ENCODE measurements at regions not wholly inside any gene's neighbourhood (a gene's known extent, or its start where the extent isn't known, plus 50 kb on each side); places are given as distances from the start of the nearest gene placed in this dataset.

DNA sequence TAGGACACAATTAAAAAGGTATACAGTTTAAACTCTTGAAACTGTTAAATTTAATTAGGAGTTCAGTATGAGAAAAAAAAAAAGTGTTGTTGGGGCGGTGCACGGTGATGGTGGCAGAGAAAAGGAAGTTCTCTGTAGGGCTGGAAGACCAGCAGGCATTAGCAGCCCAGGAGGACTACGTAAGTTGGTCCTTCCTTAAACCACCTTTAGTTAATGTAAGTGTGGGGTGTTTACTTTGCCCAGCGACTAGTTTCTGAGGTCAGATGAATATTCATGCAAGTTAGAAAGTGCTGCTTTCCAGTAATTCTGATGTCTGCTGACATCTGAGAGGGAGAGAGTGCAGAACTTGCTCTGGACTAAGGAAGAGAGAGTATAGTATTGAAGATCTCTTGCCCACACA, 54.9 kb downstream of the NKX2-1 start:
- no peak for DNase-seq (ENCODE audit: low spot score)

DNA sequence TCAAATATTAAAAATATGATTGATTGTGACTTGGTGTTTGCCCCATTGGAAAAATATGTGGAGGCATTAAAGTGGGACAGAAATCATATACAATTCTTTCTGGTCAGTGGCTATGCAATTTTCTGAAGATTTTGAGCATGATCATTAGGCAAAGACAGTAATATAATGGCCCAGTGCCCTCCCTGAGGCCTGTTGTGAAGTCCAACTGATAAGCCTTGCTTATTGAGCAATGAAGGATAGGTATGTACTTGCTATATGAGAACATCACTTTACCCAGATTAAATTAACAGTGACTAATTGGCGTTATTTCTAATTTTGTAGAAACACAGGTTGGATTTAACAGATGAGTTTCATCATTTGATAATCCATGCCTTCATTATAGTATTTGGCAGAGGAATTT, 57.1 kb downstream of the NKX2-1 start:
- no peak for DNase-seq (ENCODE audit: low spot score)

- no peak for DNase-seq (ENCODE audit: low spot score)
These were observed 64.8 kb downstream of the NKX2-1 start for GRCh38 chr14:36455241-36455627.

GRCh38 chr14:36454599-36455240, 65.3 kb downstream of the NKX2-1 start:
- no peak for DNase-seq (ENCODE audit: low spot score)

DNA sequence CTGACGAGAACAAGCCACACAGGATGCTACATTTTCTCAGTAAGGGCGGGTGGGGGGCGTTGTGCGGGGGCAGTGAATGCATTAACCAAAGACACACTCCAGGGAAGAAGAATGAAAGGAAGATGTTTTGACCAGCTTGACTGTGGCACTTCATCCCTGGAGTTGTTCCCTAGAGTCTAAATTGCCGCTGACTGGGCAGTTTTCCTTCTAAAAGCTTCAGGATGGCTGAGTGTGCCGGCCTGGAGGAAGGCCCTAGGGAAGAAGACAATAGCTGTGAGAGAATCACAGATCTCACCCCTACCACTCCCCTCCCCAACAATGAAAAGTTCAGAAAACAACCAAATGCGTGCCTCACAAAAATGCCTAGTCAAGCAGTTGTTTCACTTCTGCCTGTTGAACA, 67.2 kb downstream of the NKX2-1 start:
- no peak for DNase-seq (ENCODE audit: low spot score)

DNA sequence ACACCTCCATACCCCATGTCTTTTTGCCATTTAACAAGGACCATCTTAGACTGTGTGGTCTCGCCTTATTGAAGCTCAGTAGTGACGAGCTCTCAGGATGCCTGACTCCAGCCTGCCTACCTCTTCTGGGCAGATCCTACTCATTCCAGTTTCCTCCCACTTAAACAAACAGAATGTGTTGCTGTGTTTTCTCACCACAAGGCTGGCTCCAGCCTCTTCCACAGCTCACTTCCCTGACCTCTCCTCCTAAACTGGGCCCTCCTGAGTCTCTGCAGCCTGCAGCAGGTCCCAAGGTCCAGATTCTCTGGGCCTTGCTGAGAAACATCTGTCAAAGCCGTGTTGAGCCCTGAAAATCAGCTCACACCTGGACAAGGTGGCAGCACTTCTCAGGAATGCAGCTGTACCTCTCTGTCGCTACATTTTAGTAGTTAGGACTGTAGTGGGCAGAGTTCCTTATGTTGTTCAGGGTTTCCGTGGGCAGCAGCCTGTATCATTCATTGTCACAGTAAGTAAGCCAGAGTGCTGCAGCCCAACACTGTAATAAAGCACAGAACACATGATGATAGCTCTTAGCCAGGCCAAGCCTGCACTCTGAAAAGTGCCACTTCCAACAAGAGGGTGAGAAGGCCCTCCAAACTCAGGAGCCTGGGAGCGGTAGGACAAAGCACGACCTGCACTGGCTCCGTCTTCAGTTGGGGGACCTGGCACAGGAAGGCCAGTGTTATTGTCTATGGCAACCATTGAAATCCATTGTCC, 68.5 kb downstream of the NKX2-1 start:
- no peak for DNase-seq (ENCODE audit: low spot score)

DNA sequence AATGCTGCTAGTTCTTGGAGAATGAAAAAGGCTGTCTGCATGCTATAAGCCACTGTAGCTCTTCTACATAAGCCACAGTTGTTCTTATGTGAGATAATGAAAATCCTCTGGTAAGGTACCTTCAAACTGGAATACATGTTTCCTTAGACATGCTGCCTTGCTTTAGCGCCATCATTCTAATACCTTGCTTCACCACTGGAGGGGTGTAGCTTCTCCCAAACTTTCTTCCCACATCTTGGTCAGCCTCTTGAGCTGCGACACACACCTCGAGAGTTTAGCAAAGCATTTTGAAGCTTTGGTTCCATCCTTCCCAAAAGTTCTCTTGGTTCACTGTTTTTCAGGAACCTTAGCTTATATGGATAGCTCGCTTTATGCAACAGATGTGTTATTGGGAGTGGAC, 69.5 kb downstream of the NKX2-1 start:
- no peak for DNase-seq (ENCODE audit: low spot score)

DNA sequence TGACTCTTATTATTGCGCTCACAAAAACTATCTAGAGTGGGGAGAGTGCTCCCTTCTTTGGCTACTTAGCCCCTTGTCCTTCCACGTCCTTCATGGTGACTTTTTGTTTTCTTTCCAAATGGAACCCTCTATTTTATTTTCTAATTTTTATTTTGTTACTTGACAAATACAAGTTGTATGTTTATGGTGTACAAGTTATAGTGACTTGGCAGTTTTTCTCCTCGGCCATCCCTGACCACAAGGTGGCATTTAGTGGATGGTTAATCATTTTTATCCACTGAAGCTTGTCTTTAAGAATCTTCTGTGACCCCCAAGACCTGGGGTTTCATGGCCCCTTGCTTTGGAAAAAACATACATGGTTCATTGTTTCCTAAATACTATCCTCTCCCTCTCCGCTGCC, 70.1 kb downstream of the NKX2-1 start:
- no peak for DNase-seq (ENCODE audit: low spot score)

DNA sequence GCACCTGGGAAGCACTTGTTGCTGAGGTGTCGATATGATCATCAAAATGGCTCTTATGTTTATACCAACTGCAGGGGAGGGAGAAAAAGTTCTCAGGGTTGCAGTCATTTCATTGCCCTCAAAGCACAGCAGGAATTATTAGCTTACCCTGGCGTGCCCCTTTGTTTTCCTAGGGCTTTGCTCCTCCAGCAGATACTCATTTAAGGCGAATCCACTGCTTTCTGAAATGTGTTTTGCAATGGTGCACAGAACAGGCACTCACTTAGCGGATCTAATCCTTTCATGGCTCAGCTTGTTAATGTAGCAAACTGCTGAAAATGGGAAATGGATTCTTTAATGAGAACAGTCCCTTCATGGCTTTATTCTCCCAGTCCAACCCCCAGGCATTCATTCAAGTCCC, 76.7 kb downstream of the NKX2-1 start:
- DNase-seq (ENCODE audit: low spot score): no peak

- no peak for DNase-seq (ENCODE audit: low spot score)
These were observed 77.2 kb downstream of the NKX2-1 start for GRCh38 chr14:36442824-36443241.

DNA sequence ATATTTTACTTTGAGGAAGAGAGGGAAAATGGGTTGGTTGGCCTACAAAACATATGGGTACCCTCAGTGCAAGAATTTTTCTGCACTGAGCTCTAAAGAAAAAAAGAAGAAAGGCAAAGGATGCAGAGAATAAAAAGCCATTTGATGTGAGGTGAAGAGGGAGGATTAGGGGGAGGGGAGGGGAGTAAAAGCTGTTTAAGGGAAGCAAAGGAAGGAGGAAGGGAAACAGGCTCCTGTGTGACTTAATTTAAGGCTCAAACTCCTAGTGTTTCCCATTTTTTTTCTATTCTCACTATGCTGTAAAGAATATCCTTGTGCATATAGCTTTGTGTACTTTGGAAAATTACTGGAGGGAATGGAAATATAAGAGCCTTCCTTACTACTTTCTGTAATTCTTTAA, 78.7 kb downstream of the NKX2-1 start:
- DNase-seq (ENCODE audit: low spot score): no peak

GRCh38 chr14:36439766-36440165, 80.3 kb downstream of the NKX2-1 start:
- DNase-seq (ENCODE audit: low spot score): no peak

GRCh38 chr14:36438883-36439282, 81.1 kb downstream of the NKX2-1 start:
- DNase-seq (ENCODE audit: low spot score): no peak

DNA sequence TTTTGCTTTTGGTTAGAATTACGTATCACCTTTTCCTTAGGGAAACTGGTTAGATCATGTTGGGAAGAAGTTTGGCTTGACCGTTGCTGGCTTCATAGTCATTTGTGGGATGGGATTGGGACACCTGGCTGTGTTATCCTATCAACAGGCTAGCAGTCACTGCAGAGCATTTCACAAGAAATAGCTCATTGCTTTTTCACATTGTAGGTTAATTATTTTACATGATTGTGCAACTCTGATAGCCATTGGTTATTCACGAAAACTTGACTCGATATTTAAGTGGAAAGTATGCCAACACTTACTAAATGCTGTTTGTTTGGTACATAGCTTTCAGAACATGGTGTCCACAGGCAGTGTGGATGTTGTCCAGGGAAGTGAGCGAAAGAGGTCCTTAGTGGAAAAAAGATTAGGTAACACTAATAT, 89.4 kb downstream of the NKX2-1 start:
- DNase-seq (ENCODE audit: low spot score): no peak

DNA sequence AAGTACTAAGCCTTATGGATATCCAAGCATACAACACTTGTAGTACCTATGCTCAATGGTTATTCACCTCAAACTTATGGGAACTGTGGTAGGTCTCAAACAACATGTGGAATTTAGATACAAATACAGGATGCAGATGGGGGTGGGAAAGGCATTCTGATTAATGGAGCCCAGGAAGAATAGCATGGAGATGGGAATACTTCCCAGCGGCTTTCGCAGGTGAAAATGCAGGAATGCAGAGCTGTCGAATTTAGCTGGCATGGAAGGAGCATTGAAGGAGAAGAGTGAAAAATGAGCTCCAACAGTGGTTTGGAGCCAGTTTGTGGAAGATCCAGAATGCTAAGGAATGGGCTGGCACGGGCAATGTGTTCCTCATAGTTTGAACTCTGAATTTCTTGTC, 89.9 kb downstream of the NKX2-1 start:
- no peak for DNase-seq (ENCODE audit: low spot score)

DNA sequence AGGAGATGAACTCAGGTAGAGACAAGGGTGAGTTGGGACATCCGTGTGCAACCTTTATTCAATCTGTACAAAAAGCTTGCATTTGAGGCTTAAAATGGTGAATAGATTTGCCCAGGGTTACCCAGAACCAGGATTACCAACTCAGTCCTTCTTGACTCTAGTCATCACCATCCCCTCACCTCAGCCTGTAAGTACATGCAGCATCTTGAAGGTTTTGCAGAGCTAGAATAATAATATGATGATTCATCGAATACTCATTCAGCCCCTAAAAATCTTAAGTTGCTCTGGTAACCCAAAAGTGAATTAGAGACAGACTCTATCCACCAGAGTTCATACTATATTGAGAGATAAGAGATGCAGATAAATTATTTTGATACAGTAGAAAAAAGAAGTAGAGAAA, 90.3 kb downstream of the NKX2-1 start:
- DNase-seq (ENCODE audit: low spot score): no peak

DNA sequence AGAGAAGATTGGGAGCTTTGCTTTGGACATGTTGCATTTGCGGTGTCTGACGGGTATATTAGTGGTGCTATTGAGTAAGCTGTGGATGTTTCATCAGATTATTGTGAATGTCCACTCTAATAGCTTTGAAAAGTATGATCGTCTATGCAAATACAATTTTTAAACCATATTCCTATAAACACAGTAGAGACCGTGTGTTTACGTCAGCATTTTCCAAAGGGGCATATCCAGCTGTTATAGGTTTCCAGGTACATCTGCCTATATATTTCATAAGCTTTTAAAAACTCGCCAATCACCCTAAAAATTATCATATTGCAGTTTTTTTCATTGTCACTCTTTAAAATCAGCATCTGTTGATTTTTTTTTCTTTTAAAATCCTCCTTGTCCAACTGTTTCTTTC, 91.7 kb downstream of the NKX2-1 start:
- no peak for DNase-seq (ENCODE audit: low spot score)

DNA sequence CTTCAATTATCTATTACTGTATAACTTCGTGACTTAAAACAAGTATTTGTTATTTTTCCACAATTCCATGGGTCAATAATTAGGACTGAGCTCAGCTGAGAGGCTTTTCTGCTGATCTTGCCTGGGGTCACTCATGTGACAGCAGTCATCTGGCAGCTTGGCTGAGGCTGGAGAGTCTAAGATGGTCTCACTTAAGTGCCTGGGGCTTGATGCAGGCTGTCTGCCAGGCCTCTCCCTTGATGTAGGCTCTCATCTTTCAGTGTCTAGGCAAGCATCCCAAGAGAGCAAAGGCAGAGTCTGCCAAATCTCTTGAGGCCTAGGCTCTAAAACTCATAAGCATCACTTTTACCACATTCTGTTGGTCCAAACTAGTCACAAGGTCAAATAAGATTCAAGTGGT, 93.2 kb downstream of the NKX2-1 start:
- no peak for DNase-seq (ENCODE audit: low spot score)

- no peak for DNase-seq (ENCODE audit: low spot score)
These were observed 93.9 kb downstream of the NKX2-1 start for GRCh38 chr14:36426113-36426512.

DNA sequence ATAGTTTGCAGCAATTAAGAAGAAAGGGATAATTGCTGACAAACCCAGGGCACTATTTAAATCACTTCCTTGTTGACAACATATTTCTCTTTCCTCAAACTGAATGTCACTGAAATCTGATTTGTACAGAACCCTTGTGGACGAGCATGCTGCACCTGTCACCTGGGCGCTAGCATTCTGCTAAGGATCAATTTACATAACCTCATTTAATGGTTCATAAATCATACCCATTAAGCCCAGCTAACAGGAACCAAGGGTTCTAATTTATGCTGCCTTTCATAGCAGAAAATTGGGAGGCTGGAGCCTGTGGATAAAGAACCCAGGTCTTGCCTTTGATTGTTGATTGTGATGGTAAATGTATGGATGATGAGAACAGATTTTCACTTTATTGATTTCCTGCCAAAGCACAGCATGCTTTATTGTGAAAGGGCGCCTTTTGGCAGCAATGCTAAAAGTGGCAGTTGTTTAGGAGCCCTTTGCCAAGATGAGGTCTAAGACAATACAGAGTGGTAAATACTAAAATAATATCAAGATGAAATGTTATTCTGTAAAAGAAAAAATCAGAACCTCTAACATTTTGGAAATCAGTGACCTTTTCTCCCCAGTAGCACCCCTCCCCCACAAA, 95.4 kb downstream of the NKX2-1 start:
- DNase-seq (ENCODE audit: low spot score): no peak

GRCh38 chr14:36423430-36423829, 96.6 kb downstream of the NKX2-1 start:
- no peak for DNase-seq (ENCODE audit: low spot score)

DNA sequence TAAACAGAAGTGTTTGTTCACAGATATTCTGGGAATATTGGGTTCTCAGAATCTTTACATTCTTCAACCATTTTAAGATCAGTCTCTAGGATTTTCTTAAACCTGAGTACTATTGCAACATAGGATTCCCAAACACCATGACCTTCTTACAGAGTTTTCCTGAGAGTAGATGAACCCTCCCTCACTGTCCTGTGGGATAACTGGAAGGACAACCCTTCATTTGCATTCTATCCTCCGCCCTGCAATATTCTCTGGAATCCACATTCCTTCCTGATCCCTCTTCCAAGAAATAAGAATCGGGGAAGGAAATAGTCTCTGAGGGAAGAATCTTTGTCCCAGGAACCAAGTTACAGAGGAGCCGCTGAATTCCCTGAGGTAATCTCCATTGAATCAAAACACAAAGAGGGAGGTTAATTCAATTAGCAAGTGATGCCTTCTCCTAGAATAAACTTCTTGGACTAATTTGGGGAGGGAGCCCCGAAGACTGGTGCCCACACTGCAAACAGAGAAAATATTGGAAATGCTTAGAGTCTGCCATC, 99.8 kb upstream of the MBIP start:
- no peak for DNase-seq (ENCODE audit: low spot score)

- DNase-seq (ENCODE audit: low spot score): no peak
These were observed 98.5 kb upstream of the MBIP start for GRCh38 chr14:36418937-36419336.

All from GM03348 (cell line).